ENCODE measurements at regions not wholly inside any gene's neighbourhood (a gene's known extent, or its start where the extent isn't known, plus 50 kb on each side); places are given as distances from the start of the nearest gene placed in this dataset.
"Not testable (repeated sequence)": the region's sequence is repeated elsewhere in the genome, so short reads cannot be mapped to it uniquely, and the experiment has no call there.

GRCh38 chr18:77341527-77342325 lies 92.1 kb downstream of the GALR1 start:
- Mint-ChIP-seq H3K4me1 (no peaks in the 10 kb centered on the region), H3K9me3 (no peaks in the 10 kb centered on the region), H3K36me3 (no peaks in the 10 kb centered on the region), H3K27ac (no peak overlapping the region), H3K4me3 (no peak overlapping the region), H3K27me3 (peaks cover 16 to 24% of the 10 kb centered on the region in 2 donors)
- no peak for ATAC-seq (replicated peaks in 1 of 4)
- DNase-seq, result no peak
- H3K4me1 ChIP-seq (ENCODE audit: control insufficient read depth in 1 of 2, extremely low read depth in 1 of 2, insufficient read depth in 2 of 2, low read length in 2 of 2), result no peaks in the 10 kb centered on the region
- peaks cover 0 to 46% of the 10 kb centered on the region in 2 experiments for H3K27me3 ChIP-seq (replicated peaks in 1 of 2; ENCODE audit: control insufficient read depth in 2 of 2, extremely low read depth in 1 of 2, insufficient read depth in 2 of 2, low read length in 1 of 2)
- POLR2A ChIA-PET, result no interaction called here
- CTCF ChIA-PET, result interaction anchor here in 1 of 2 donors (0.6 kb wide), 1 partner anchor 133 kb away, joined by 3 read pairs; no protein-coding TSS in a partner anchor
- no peaks in the 10 kb centered on the region for H3K36me3 ChIP-seq (ENCODE audit: control insufficient read depth in 2 of 2, extremely low read depth in 1 of 2, insufficient read depth in 1 of 2, low read length in 1 of 2)
- no peak overlapping the region for H3K4me3 ChIP-seq (ENCODE audit: control insufficient read depth in 1 of 2, extremely low read depth in 1 of 2, low read length in 1 of 2)
- no peaks in the 10 kb centered on the region for H3K9me3 ChIP-seq
- 60% methylated on average over 5 of the region's 17 CpGs for WGBS (ENCODE audit: insufficient coverage)
- no peak overlapping the region for H3K27ac ChIP-seq (ENCODE audit: low read length)

DNA sequence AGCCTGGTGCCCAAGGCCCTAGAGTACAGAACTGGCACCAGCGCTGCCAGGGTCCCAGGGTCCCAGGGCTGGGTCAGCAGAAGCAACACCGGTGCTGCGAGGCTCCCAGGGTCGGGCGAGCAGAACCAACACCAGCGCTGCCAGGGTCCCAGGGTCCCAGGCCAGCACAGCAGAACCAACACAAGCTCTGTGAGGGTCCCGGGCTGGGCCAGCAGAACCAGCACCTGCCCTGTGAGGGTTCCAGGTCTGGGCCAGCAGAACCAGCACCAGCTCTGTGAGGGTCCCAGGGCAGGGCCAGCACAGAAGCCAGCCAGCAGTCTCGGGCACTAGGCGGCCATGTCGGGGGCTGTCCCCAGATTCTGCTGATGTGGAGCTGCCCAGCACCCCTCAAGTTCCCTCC lies 93.1 kb downstream of the GALR1 start:
- Mint-ChIP-seq H3K4me3 (no peak overlapping the region), H3K36me3 (no peaks in the 10 kb centered on the region), H3K27me3 (peaks cover 10 to 15% of the 10 kb centered on the region in 2 donors), H3K27ac (no peak overlapping the region), H3K9me3 (no peaks in the 10 kb centered on the region), H3K4me1 (no peaks in the 10 kb centered on the region)
- H3K4me1 ChIP-seq (ENCODE audit: control insufficient read depth in 1 of 2, extremely low read depth in 1 of 2, insufficient read depth in 2 of 2, low read length in 2 of 2), result no peaks in the 10 kb centered on the region
- no peak overlapping the region for H3K4me3 ChIP-seq (ENCODE audit: control insufficient read depth in 1 of 2, extremely low read depth in 1 of 2, low read length in 1 of 2)
- no peaks in the 10 kb centered on the region for H3K36me3 ChIP-seq (ENCODE audit: control insufficient read depth in 2 of 2, extremely low read depth in 1 of 2, insufficient read depth in 1 of 2, low read length in 1 of 2)
- WGBS (ENCODE audit: insufficient coverage), result 89% methylated on average over 7 of the region's 10 CpGs
- no peak overlapping the region for H3K27ac ChIP-seq (ENCODE audit: low read length)
- DNase-seq (no peak), ATAC-seq (replicated peaks in 1 of 4) (no peak)
- H3K27me3 ChIP-seq (replicated peaks in 1 of 2; ENCODE audit: control insufficient read depth in 2 of 2, extremely low read depth in 1 of 2, insufficient read depth in 2 of 2, low read length in 1 of 2), result peaks cover 0 to 46% of the 10 kb centered on the region in 2 experiments
- POLR2A ChIA-PET, result no interaction called here
- CTCF ChIA-PET, result no interaction called here
- no peaks in the 10 kb centered on the region for H3K9me3 ChIP-seq

DNA sequence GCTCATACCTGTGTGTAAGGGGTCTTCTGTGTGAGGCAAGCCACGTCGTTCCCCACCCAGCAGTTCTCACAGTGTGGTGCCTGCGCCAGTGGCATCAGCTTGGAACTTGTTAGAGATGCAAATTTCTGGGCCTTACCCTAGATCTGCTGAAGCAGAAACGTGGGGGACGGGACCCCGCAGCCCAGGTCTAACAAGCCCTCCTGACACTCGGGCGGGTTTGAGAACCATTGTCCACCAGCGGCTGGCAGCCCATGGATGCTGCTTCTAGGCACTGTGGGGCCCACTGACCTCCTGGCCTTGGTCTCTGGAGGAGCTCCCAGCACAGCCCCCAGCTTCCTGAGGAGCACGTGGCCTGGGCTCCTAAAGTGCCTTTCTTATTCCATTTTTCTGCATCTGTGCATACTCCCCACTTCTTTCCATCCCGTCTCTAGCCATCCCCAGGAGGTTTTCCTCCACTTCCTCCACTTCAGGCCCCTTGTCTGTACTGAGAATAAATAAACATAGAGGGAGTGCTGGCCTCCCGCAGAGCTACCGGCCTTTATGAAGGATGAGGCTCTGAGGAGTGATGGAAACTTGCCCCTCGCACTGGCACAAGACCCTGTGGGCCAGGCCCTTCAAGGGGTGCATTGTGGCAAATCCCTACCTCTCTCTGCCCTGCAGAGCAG lies 94.3 kb downstream of the GALR1 start:
- Mint-ChIP-seq H3K27ac (no peak overlapping the region), H3K27me3 (peaks cover 3 to 4% of the 10 kb centered on the region in 2 donors), H3K36me3 (no peaks in the 10 kb centered on the region), H3K9me3 (no peaks in the 10 kb centered on the region), H3K4me3 (no peak overlapping the region), H3K4me1 (no peaks in the 10 kb centered on the region)
- no peak overlapping the region for H3K4me3 ChIP-seq (ENCODE audit: control insufficient read depth in 1 of 2, extremely low read depth in 1 of 2, low read length in 1 of 2)
- no peaks in the 10 kb centered on the region for H3K9me3 ChIP-seq
- DNase-seq (no peak), ATAC-seq (replicated peaks in 1 of 4) (no peak)
- 88% methylated on average over 9 of the region's 14 CpGs for WGBS (ENCODE audit: insufficient coverage)
- ChIA-PET CTCF (no interaction called here), POLR2A (no interaction called here)
- H3K27ac ChIP-seq (ENCODE audit: low read length), result no peak overlapping the region
- H3K4me1 ChIP-seq (ENCODE audit: control insufficient read depth in 1 of 2, extremely low read depth in 1 of 2, insufficient read depth in 2 of 2, low read length in 2 of 2), result no peaks in the 10 kb centered on the region
- H3K36me3 ChIP-seq (ENCODE audit: control insufficient read depth in 2 of 2, extremely low read depth in 1 of 2, insufficient read depth in 1 of 2, low read length in 1 of 2), result no peaks in the 10 kb centered on the region
- peaks cover 0 to 40% of the 10 kb centered on the region in 2 experiments for H3K27me3 ChIP-seq (replicated peaks in 1 of 2; ENCODE audit: control insufficient read depth in 2 of 2, extremely low read depth in 1 of 2, insufficient read depth in 2 of 2, low read length in 1 of 2)

DNA sequence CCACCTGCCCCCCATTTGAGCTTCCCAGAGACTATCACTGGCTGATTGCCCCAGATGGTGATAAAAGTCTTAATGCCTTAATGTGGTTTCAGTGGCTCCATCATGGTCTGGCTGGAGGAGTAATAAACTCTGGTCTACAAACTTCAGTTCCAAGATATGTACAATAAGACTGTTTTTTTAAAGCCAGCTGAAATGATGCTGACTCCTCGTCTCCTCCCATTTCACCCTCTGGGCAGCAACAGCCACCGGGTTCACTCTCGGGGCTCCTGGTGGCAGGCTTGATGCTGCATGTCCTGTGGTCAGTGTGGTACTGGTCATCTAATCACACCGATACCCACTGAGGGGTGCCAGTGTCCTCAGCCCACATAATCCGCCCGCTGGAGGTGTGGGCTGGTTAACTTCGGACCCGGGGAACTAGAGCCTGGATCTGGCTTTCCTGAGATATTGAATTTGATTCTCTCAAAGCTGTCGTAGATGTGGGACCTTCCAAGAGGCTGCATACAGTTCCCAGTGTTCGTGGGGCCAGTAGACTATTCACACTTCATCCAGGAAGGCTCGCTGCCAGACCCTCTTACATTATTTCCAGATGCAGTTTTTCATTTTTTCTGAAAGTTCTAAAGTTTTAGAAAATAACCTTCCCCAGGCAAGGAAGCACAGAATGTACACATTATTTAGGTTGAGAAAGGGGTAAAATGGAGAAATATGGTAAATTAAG lies 95.3 kb downstream of the GALR1 start:
- H3K4me1 Mint-ChIP-seq, result no peaks in the 10 kb centered on the region
- ChIA-PET CTCF (no interaction called here), POLR2A (no interaction called here)
- DNase-seq (no peak), ATAC-seq (replicated peaks in 1 of 4) (no peak)
- Histone ChIP-seq H3K4me1 (ENCODE audit: control insufficient read depth in 1 of 2, extremely low read depth in 1 of 2, insufficient read depth in 2 of 2, low read length in 2 of 2) (no peaks in the 10 kb centered on the region), H3K36me3 (ENCODE audit: control insufficient read depth in 2 of 2, extremely low read depth in 1 of 2, insufficient read depth in 1 of 2, low read length in 1 of 2) (no peaks in the 10 kb centered on the region), H3K27ac (ENCODE audit: low read length) (no peak overlapping the region), H3K4me3 (ENCODE audit: control insufficient read depth in 1 of 2, extremely low read depth in 1 of 2, low read length in 1 of 2) (no peak overlapping the region), H3K9me3 (no peaks in the 10 kb centered on the region), H3K27me3 (replicated peaks in 1 of 2; ENCODE audit: control insufficient read depth in 2 of 2, extremely low read depth in 1 of 2, insufficient read depth in 2 of 2, low read length in 1 of 2) (peaks cover 0 to 32% of the 10 kb centered on the region in 2 experiments)
- WGBS (ENCODE audit: insufficient coverage), result 98% methylated on average over 6 of the region's 11 CpGs
- H3K27me3 Mint-ChIP-seq, result peaks cover 3 to 9% of the 10 kb centered on the region in 2 donors
- peaks cover 0 to 1% (median 0%) of the 10 kb centered on the region in 3 donors for H3K9me3 Mint-ChIP-seq
- no peaks in the 10 kb centered on the region for H3K36me3 Mint-ChIP-seq
- H3K27ac Mint-ChIP-seq, result no peak overlapping the region
- no peak overlapping the region for H3K4me3 Mint-ChIP-seq

GRCh38 chr18:77346208-77346810 lies 96.7 kb downstream of the GALR1 start:
- Mint-ChIP-seq H3K9me3 (peaks cover 0 to 1% (median 0%) of the 10 kb centered on the region in 3 donors), H3K27me3 (peaks cover 0 to 12% of the 10 kb centered on the region in 2 donors), H3K36me3 (no peaks in the 10 kb centered on the region), H3K4me1 (peaks cover 0 to 5% (median 2%) of the 10 kb centered on the region in 3 donors), H3K27ac (no peak overlapping the region), H3K4me3 (no peak overlapping the region)
- no peak overlapping the region for H3K4me3 ChIP-seq (ENCODE audit: control insufficient read depth in 1 of 2, extremely low read depth in 1 of 2, low read length in 1 of 2)
- no peak for ATAC-seq (replicated peaks in 1 of 4)
- H3K4me1 ChIP-seq (ENCODE audit: control insufficient read depth in 1 of 2, extremely low read depth in 1 of 2, insufficient read depth in 2 of 2, low read length in 2 of 2), result no peaks in the 10 kb centered on the region
- no peaks in the 10 kb centered on the region for H3K9me3 ChIP-seq
- no peak overlapping the region for H3K27ac ChIP-seq (ENCODE audit: low read length)
- 100% methylated on average over 1 of the region's 2 CpGs for WGBS (ENCODE audit: insufficient coverage)
- ChIA-PET CTCF (no interaction called here), POLR2A (no interaction called here)
- H3K27me3 ChIP-seq (replicated peaks in 1 of 2; ENCODE audit: control insufficient read depth in 2 of 2, extremely low read depth in 1 of 2, insufficient read depth in 2 of 2, low read length in 1 of 2), result peaks cover 0 to 26% of the 10 kb centered on the region in 2 experiments
- no peaks in the 10 kb centered on the region for H3K36me3 ChIP-seq (ENCODE audit: control insufficient read depth in 2 of 2, extremely low read depth in 1 of 2, insufficient read depth in 1 of 2, low read length in 1 of 2)
- DNase-seq, result no peak

GRCh38 chr18:77353349-77353748 lies 103.7 kb downstream of the GALR1 start:
- peaks cover 0 to 13% of the 10 kb centered on the region in 2 experiments for H3K27me3 ChIP-seq (replicated peaks in 1 of 2; ENCODE audit: control insufficient read depth in 2 of 2, extremely low read depth in 1 of 2, insufficient read depth in 2 of 2, low read length in 1 of 2)
- H3K4me3 Mint-ChIP-seq; H3K9me3 ChIP-seq; H3K4me1 ChIP-seq (ENCODE audit: control insufficient read depth in 1 of 2, extremely low read depth in 1 of 2, insufficient read depth in 2 of 2, low read length in 2 of 2); H3K27ac ChIP-seq (ENCODE audit: low read length); H3K36me3 ChIP-seq (ENCODE audit: control insufficient read depth in 2 of 2, extremely low read depth in 1 of 2, insufficient read depth in 1 of 2, low read length in 1 of 2); H3K4me3 ChIP-seq (ENCODE audit: control insufficient read depth in 1 of 2, extremely low read depth in 1 of 2, low read length in 1 of 2); H3K4me1 Mint-ChIP-seq; H3K27ac Mint-ChIP-seq; CTCF ChIA-PET; H3K36me3 Mint-ChIP-seq; ATAC-seq (replicated peaks in 1 of 4); DNase-seq; H3K9me3 Mint-ChIP-seq; POLR2A ChIA-PET: not testable (repeated sequence)
- H3K27me3 Mint-ChIP-seq, result peaks cover 41 to 51% of the 10 kb centered on the region in 2 donors
- WGBS (ENCODE audit: insufficient coverage), result 76% methylated on average over 3 of the region's 3 CpGs
